Keratinocyte (primary cell): ENCODE measurements at regions not wholly inside any gene's neighbourhood (a gene's known extent, or its start where the extent isn't known, plus 50 kb on each side); places are given as distances from the start of the nearest gene placed in this dataset.

Experiments used
- DNase-seq: peaks from one replicate; pipeline ENCODE4 v3.0.0-alpha.2; 2011; ENCODE audit warnings: low read depth, missing footprints, low spot score
- FAIRE-seq: peaks from 2 replicates; lab custom pipeline; 2011; peaks lifted over from hg19 to GRCh38; lab: Jason Lieb, UNC
- H2AFZ ChIP-seq: 2 replicates; pipeline ENCODE4 v1.6.0; 2012; ENCODE audit warnings: low read length, control low read depth, inconsistent platforms; ENCODE audit not compliant: control insufficient read depth
- H3K27ac ChIP-seq: 2 replicates; pipeline ENCODE4 v1.5.1; 2011; ENCODE audit warnings: low read length; ENCODE audit not compliant: control insufficient read depth, insufficient read depth
- H3K27me3 ChIP-seq: 3 replicates; pipeline ENCODE4 v1.6.0; 2011; ENCODE audit warnings: low read length; ENCODE audit not compliant: control insufficient read depth, insufficient read depth; ENCODE audit errors: extremely low read depth
- H3K36me3 ChIP-seq, 2 experiments: 2 replicates in 1 of 2; 3 replicates in 1 of 2; pipeline ENCODE4 v1.5.1; 2011; ENCODE audit warnings: low read length in 2 of 2, mild to moderate bottlenecking in 1 of 2; ENCODE audit not compliant: control insufficient read depth in 2 of 2, insufficient read depth in 2 of 2; ENCODE audit errors: extremely low read depth in 1 of 2
- H3K4me1 ChIP-seq: 3 replicates; pipeline ENCODE4 v1.5.1; 2011; ENCODE audit warnings: low read length; ENCODE audit not compliant: control insufficient read depth, insufficient read depth; ENCODE audit errors: extremely low read depth
- H3K4me2 ChIP-seq: 3 replicates; pipeline ENCODE4 v1.6.0; 2011; ENCODE audit warnings: low read depth, low read length; ENCODE audit not compliant: control insufficient read depth, insufficient read depth; ENCODE audit errors: extremely low read depth
- H3K4me3 ChIP-seq, 3 experiments: fragments of 200-600 bp in 1 of 3; sonication (generic) in 1 of 3; 2 replicates in 2 of 3; 3 replicates in 1 of 3; pipeline ENCODE4 v1.5.1; 2011 to 2016; ENCODE audit warnings: low read length in 3 of 3, mild to moderate bottlenecking in 3 of 3, control low read depth in 2 of 3, inconsistent platforms in 1 of 3, low read depth in 1 of 3, mixed read lengths in 1 of 3, mixed run types in 1 of 3, moderate library complexity in 1 of 3; ENCODE audit not compliant: control insufficient read depth in 2 of 3, insufficient read depth in 2 of 3; ENCODE audit errors: extremely low read depth in 1 of 3
- H3K79me2 ChIP-seq: 2 replicates; pipeline ENCODE4 v1.6.0; 2012; ENCODE audit warnings: low read length; ENCODE audit not compliant: control insufficient read depth, insufficient read depth
- H3K9ac ChIP-seq: 3 replicates; pipeline ENCODE4 v1.6.0; 2011; ENCODE audit warnings: low read length; ENCODE audit not compliant: control insufficient read depth, insufficient read depth; ENCODE audit errors: extremely low read depth
- H3K9me1 ChIP-seq: 3 replicates; pipeline ENCODE4 v1.6.0; 2011; ENCODE audit warnings: low read length; ENCODE audit not compliant: control insufficient read depth, insufficient read depth; ENCODE audit errors: extremely low read depth
- H3K9me3 ChIP-seq: 2 replicates; pipeline ENCODE4 v1.5.1; 2012; ENCODE audit warnings: low read depth, low read length; ENCODE audit not compliant: control insufficient read depth
- H4K20me1 ChIP-seq: 3 replicates; pipeline ENCODE4 v1.6.0; 2011; ENCODE audit warnings: low read length; ENCODE audit not compliant: control insufficient read depth, insufficient read depth; ENCODE audit errors: extremely low read depth
- CTCF ChIP-seq, 3 experiments: IDR thresholded peaks in 1 of 3; conservative IDR thresholded peaks in 1 of 3; optimal IDR thresholded peaks in 1 of 3; 2 replicates in 2 of 3; 3 replicates in 1 of 3; pipeline versions ENCODE3 to v1.5.1; 2011; ENCODE audit warnings: low read length in 3 of 3, mild to moderate bottlenecking in 3 of 3, moderate library complexity in 2 of 3, control low read depth in 1 of 3, inconsistent platforms in 1 of 3; ENCODE audit not compliant: insufficient read depth in 2 of 3; ENCODE audit errors: extremely low read depth in 1 of 3
- EZH2 ChIP-seq: IDR thresholded peaks from one replicate; pipeline ENCODE4 v1.6.1; 2012; ENCODE audit warnings: inconsistent platforms, mild to moderate bottlenecking, low read length, moderate library complexity
- dilution Hi-C: fragments of 300-500 bp; cut with MboI; formaldehyde crosslinking; loops from one replicate; pipeline ENCODE4 v1.7.0; 2020; ENCODE audit warnings: low sequenced_read_pairs; ENCODE audit not compliant: extremely low pct_ligation_motif_present

- TF ChIP-seq EZH2 (no peak), CTCF (optimal IDR thresholded peaks at IDR 0.05 in 1 of 3, IDR thresholded peaks at IDR 0.05 in 1 of 3, conservative IDR thresholded peaks at IDR 0.05 in 1 of 3; ENCODE audit: extremely low read depth in 1 of 3, insufficient read depth in 2 of 3, low read length in 3 of 3) (no peak)
- DNase-seq (no peak), FAIRE-seq (no peak)
- Histone ChIP-seq H3K9me1 (no peaks in the 10 kb centered on the region), H3K27me3 (no peaks in the 10 kb centered on the region), H4K20me1 (no peaks in the 10 kb centered on the region), H3K9me3 (no peaks in the 10 kb centered on the region), H3K36me3 (no peaks in the 10 kb centered on the region), H3K79me2 (no peaks in the 10 kb centered on the region), H3K27ac (no peak overlapping the region), H2AFZ (no peak overlapping the region), H3K9ac (no peak overlapping the region), H3K4me1 (no peaks in the 10 kb centered on the region), H3K4me3 (no peak overlapping the region), H3K4me2 (no peak overlapping the region)
- dilution Hi-C loops: no loop called here
These were observed 72.5 kb downstream of the MRPL46 start for GRCh38 chr15:88394553-88395145.

DNA sequence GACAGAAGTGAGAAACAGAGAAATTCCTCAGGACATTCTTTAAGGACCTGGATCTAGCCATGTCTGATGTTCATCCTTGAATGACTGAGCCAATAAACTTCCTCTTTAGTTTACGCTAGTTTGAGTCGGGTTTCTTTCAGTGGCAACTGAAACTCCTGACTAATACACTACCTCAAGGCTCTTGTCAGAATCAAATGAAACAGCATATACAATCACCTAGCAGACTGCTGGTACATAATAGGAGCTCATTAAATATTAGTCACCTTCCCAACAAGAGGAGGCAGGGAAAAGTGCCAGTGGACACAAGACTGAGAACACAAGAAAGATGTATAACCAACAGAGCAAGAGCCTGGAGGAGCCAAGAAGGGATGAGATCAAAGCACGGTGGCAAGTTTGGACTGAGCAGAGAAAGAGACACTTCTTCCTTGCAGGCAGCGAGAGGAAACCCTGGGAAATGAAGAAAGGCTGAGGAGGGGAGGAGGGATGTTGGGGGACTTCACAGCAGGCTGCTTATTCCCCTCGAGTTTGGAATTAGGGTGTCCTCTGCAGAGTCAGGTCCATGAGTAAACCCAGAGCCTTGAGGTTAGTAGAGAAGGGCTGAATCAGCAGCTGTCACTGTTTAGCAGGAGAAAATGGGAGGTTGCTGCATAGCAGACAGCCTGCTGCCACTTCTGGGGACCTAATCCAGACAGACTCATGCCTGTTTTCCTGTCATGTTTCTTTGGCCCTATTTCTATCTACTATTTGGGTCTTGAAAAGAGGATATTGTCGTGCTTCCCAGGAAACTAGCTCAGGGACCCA is 73.3 kb downstream of the MRPL46 start:
- DNase-seq (no peak), FAIRE-seq (no peak)
- Histone ChIP-seq H3K4me2 (no peak overlapping the region), H3K27ac (no peak overlapping the region), H3K9ac (no peak overlapping the region), H2AFZ (no peak overlapping the region), H3K27me3 (no peaks in the 10 kb centered on the region), H3K9me1 (no peaks in the 10 kb centered on the region), H4K20me1 (no peaks in the 10 kb centered on the region), H3K9me3 (no peaks in the 10 kb centered on the region), H3K4me3 (no peak overlapping the region), H3K4me1 (no peaks in the 10 kb centered on the region), H3K36me3 (no peaks in the 10 kb centered on the region), H3K79me2 (no peaks in the 10 kb centered on the region)
- dilution Hi-C loops: no loop called here
- TF ChIP-seq EZH2 (no peak), CTCF (optimal IDR thresholded peaks at IDR 0.05 in 1 of 3, IDR thresholded peaks at IDR 0.05 in 1 of 3, conservative IDR thresholded peaks at IDR 0.05 in 1 of 3; ENCODE audit: extremely low read depth in 1 of 3, insufficient read depth in 2 of 3, low read length in 3 of 3) (no peak)
